ENCODE measurements at regions not wholly inside any gene's neighbourhood (a gene's known extent, or its start where the extent isn't known, plus 50 kb on each side); places are given as distances from the start of the nearest gene placed in this dataset.
"Not testable (repeated sequence)": the region's sequence is repeated elsewhere in the genome, so short reads cannot be mapped to it uniquely, and the experiment has no call there.

DNA sequence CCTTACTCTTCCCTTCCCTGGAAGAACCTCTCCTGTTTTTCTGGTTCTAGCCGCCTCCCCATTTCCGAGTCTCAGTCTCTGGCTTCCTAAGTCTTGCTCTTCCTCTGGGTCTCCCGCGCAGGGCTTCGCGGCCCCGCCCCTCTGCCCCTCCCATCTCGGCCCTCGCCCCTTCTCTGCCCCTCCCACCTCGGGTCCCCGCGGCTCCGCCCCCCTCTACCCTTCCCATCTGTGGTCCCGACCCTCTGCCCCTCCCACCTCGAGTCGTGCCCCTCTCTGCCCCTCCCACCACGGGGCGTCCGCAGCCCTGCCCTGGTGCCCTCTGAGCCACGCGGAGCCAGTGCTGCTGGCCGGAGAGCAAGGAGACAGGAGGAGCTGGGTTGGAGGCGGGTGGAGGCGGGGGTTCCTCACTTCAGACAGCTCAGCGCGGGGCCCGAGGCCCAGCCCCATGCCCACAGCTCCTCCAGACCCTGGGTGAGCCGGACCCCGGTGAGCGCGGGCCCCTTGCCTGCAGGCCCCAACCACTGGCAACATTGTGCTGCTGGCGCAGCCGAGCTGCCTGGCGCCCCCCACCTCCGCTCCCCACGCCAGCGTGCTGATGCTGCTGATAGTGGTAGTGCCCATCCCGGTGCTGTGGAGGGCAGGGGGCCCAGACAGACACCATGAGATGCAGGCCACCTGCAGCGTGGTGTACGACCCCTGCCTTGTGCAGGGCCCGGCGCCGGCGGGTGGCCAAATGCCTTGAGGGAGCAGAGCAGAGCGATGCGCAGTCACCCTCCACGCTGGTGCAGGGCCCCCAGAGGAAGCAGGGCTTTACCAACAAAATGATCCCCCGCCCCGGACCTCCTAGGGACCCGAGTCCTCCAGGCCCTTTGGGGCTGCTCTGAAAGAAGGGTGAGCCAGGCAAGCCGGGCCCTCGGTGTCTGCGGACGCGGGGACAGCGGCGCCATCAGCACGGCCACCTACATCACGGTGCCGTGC, 2115.3 kb downstream of the TP53TG3F start:
- Mint-ChIP-seq H3K4me1 (ENCODE audit: unreplicated experiment) (no peaks in the 10 kb centered on the region), H3K36me3 (ENCODE audit: unreplicated experiment) (peaks cover 4% of the 10 kb centered on the region), H3K27ac (ENCODE audit: unreplicated experiment) (no peak overlapping the region), H3K27me3 (ENCODE audit: unreplicated experiment) (no peaks in the 10 kb centered on the region), H3K4me3 (ENCODE audit: unreplicated experiment) (no peak overlapping the region), H3K9me3 (ENCODE audit: unreplicated experiment) (peaks cover 53% of the 10 kb centered on the region)
- DNase-seq (ENCODE audit: extremely low spot score, unreplicated experiment), result peak; percentile 83
- TF ChIP-seq, protein P1, sequence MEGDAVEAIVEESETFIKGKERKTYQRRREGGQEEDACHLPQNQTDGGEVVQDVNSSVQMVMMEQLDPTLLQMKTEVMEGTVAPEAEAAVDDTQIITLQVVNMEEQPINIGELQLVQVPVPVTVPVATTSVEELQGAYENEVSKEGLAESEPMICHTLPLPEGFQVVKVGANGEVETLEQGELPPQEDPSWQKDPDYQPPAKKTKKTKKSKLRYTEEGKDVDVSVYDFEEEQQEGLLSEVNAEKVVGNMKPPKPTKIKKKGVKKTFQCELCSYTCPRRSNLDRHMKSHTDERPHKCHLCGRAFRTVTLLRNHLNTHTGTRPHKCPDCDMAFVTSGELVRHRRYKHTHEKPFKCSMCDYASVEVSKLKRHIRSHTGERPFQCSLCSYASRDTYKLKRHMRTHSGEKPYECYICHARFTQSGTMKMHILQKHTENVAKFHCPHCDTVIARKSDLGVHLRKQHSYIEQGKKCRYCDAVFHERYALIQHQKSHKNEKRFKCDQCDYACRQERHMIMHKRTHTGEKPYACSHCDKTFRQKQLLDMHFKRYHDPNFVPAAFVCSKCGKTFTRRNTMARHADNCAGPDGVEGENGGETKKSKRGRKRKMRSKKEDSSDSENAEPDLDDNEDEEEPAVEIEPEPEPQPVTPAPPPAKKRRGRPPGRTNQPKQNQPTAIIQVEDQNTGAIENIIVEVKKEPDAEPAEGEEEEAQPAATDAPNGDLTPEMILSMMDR (IDR thresholded peaks at IDR 0.05), result no peak

- TF ChIP-seq, protein P1 (IDR thresholded peaks at IDR 0.05), result no peak
- Mint-ChIP-seq H3K9me3 (ENCODE audit: unreplicated experiment) (peaks cover 60% of the 10 kb centered on the region), H3K36me3 (ENCODE audit: unreplicated experiment) (peaks cover 4% of the 10 kb centered on the region), H3K4me1 (ENCODE audit: unreplicated experiment) (no peaks in the 10 kb centered on the region), H3K27me3 (ENCODE audit: unreplicated experiment) (no peaks in the 10 kb centered on the region), H3K4me3 (ENCODE audit: unreplicated experiment) (no peak overlapping the region), H3K27ac (ENCODE audit: unreplicated experiment) (no peak overlapping the region)
- DNase-seq (ENCODE audit: extremely low spot score, unreplicated experiment), result peak; percentile 76
Observed at GRCh38 chr16:35575432-35575821, 2116.0 kb downstream of the TP53TG3F start.

GRCh38 chr16:35585411-35585810, 2126.0 kb downstream of the TP53TG3F start:
- no peaks in the 10 kb centered on the region for H3K36me3 Mint-ChIP-seq (ENCODE audit: unreplicated experiment)
- H3K4me3 Mint-ChIP-seq (ENCODE audit: unreplicated experiment), result no peak overlapping the region
- no peak overlapping the region for H3K27ac Mint-ChIP-seq (ENCODE audit: unreplicated experiment)
- H3K4me1 Mint-ChIP-seq (ENCODE audit: unreplicated experiment), result no peaks in the 10 kb centered on the region
- TF ChIP-seq, protein P1 (IDR thresholded peaks at IDR 0.05), result no peak
- H3K27me3 Mint-ChIP-seq (ENCODE audit: unreplicated experiment), result no peaks in the 10 kb centered on the region
- peaks cover 44% of the 10 kb centered on the region for H3K9me3 Mint-ChIP-seq (ENCODE audit: unreplicated experiment)
- no peak for DNase-seq (ENCODE audit: extremely low spot score, unreplicated experiment)

DNA sequence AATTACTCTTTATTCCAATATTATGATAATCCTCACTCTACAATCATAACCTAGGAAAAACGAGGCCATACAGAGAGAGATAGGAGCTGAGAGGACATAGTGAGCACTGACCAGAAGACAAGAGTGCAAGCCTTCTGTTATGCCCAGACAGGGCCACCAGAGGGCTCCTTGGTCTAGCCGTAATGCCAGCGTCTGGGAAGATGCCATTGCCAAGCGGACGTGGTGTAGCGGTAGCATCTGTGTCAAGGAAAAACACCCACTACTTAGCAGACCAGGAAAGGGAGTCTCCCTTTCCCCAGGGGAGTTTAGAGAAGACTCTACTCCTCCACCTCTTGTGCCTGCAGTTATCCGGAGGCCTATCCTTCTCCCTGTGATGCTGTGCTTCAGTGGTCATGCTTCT, 2131.5 kb downstream of the TP53TG3F start:
- H3K4me1 Mint-ChIP-seq (ENCODE audit: unreplicated experiment); H3K4me3 Mint-ChIP-seq (ENCODE audit: unreplicated experiment); DNase-seq (ENCODE audit: extremely low spot score, unreplicated experiment); H3K27me3 Mint-ChIP-seq (ENCODE audit: unreplicated experiment); H3K27ac Mint-ChIP-seq (ENCODE audit: unreplicated experiment); H3K36me3 Mint-ChIP-seq (ENCODE audit: unreplicated experiment): not testable (repeated sequence)
- H3K9me3 Mint-ChIP-seq (ENCODE audit: unreplicated experiment), result peaks cover 49% of the 10 kb centered on the region

DNA sequence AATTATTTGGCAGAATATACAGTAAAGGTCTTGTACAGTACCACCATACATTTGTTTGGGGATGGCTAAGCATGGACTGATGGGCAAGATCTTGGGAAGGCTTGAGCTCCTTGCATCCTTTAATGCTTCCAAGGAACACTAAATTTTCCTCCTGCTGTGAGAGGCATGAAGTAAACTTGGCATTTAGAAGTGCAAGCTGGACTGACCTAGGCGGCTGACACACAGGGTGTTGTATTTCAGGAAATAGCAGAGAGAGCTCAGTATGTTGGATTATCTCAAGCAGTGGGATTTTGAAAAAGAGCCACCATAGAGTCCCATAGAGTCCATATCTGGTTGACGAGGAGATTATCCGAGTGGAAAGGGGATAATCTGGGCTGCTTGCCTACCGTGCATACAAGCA, 2137.1 kb downstream of the TP53TG3F start:
- DNase-seq (ENCODE audit: extremely low spot score, unreplicated experiment), result no peak
- H3K4me1 Mint-ChIP-seq (ENCODE audit: unreplicated experiment), result no peaks in the 10 kb centered on the region
- no peaks in the 10 kb centered on the region for H3K27me3 Mint-ChIP-seq (ENCODE audit: unreplicated experiment)
- H3K27ac Mint-ChIP-seq (ENCODE audit: unreplicated experiment), result no peak overlapping the region
- H3K9me3 Mint-ChIP-seq (ENCODE audit: unreplicated experiment), result peaks cover 59% of the 10 kb centered on the region
- no peaks in the 10 kb centered on the region for H3K36me3 Mint-ChIP-seq (ENCODE audit: unreplicated experiment)
- no peak overlapping the region for H3K4me3 Mint-ChIP-seq (ENCODE audit: unreplicated experiment)
- TF ChIP-seq, protein P1 (IDR thresholded peaks at IDR 0.05), result no peak

Data from osteocyte (in vitro differentiated cells).